ENCODE measurements at regions not wholly inside any gene's neighbourhood (a gene's known extent, or its start where the extent isn't known, plus 50 kb on each side); places are given as distances from the start of the nearest gene placed in this dataset.
"Not testable (repeated sequence)": the region's sequence is repeated elsewhere in the genome, so short reads cannot be mapped to it uniquely, and the experiment has no call there.

- DNase-seq (ENCODE audit: low read depth in 1 of 2, low spot score in 1 of 2) = no peak
- H3K4me3 ChIP-seq = no peak overlapping the region
- H3K36me3 ChIP-seq = no peaks in the 10 kb centered on the region
- peaks cover 3% of the 10 kb centered on the region for H3K4me1 ChIP-seq (ENCODE audit: low read depth)
- H3K9me3 ChIP-seq (ENCODE audit: low read depth) = no peaks in the 10 kb centered on the region
- H3K27me3 ChIP-seq = no peaks in the 10 kb centered on the region
- no peak overlapping the region for H3K27ac ChIP-seq
- TF ChIP-seq, protein P1, sequence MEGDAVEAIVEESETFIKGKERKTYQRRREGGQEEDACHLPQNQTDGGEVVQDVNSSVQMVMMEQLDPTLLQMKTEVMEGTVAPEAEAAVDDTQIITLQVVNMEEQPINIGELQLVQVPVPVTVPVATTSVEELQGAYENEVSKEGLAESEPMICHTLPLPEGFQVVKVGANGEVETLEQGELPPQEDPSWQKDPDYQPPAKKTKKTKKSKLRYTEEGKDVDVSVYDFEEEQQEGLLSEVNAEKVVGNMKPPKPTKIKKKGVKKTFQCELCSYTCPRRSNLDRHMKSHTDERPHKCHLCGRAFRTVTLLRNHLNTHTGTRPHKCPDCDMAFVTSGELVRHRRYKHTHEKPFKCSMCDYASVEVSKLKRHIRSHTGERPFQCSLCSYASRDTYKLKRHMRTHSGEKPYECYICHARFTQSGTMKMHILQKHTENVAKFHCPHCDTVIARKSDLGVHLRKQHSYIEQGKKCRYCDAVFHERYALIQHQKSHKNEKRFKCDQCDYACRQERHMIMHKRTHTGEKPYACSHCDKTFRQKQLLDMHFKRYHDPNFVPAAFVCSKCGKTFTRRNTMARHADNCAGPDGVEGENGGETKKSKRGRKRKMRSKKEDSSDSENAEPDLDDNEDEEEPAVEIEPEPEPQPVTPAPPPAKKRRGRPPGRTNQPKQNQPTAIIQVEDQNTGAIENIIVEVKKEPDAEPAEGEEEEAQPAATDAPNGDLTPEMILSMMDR (IDR thresholded peaks at IDR 0.05; ENCODE audit: low read depth, low read length) = no peak
These were observed 94.7 kb upstream of the PHF24 start for GRCh38 chr9:34863426-34863825.

DNA sequence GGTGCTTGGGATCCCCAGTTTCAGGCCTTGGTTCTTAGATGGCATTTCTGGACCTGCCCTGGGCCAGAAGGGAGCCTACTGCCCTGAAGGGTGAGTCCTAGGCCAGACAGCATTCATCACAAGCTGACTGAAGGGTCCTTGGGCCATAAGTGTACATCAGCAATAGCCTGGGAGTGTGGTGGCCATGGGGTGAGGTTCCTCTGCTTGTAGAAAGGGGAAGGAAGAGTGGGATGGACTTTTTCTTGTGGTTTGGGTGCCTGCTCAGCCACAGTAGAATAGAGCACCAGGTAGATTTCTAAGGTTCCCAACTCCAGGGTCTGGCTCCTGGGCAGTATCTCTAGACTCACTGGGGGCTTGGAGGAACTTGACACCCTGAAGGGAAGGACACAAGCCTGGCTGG lies 95.2 kb upstream of the PHF24 start:
- Histone ChIP-seq H3K27ac (no peak overlapping the region), H3K4me3 (no peak overlapping the region), H3K36me3 (no peaks in the 10 kb centered on the region), H3K27me3 (no peaks in the 10 kb centered on the region), H3K9me3 (ENCODE audit: low read depth) (no peaks in the 10 kb centered on the region), H3K4me1 (ENCODE audit: low read depth) (peaks cover 3% of the 10 kb centered on the region)
- TF ChIP-seq, protein P1 (IDR thresholded peaks at IDR 0.05; ENCODE audit: low read depth, low read length) = no peak
- DNase-seq (ENCODE audit: low read depth in 1 of 2, low spot score in 1 of 2) = no peak

DNA sequence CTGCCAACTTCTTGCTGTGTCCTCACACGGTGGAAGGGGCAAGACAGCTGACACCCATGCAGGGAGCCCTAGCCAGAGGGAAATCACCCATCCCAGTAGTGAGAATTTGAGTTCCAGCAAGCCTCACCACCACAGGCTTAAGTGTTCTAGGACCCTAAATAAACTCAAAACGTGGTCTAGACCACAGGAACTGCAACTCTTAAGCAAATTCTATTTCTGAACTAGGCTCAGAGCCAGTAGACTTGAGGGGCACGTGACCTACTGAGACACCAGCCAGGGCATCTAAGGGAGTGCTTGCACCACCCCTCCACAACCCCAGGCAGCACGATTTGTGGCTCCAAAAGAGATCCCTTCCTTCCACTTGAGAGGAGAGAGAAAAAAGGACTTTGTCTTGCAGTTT lies 96.0 kb upstream of the PHF24 start:
- H3K27me3 ChIP-seq = no peaks in the 10 kb centered on the region
- DNase-seq (ENCODE audit: low read depth in 1 of 2, low spot score in 1 of 2) = no peak
- H3K27ac ChIP-seq = no peak overlapping the region
- no peaks in the 10 kb centered on the region for H3K36me3 ChIP-seq
- H3K4me1 ChIP-seq (ENCODE audit: low read depth) = peaks cover 3% of the 10 kb centered on the region
- TF ChIP-seq, protein P1 (IDR thresholded peaks at IDR 0.05; ENCODE audit: low read depth, low read length) = no peak
- H3K4me3 ChIP-seq = no peak overlapping the region
- no peaks in the 10 kb centered on the region for H3K9me3 ChIP-seq (ENCODE audit: low read depth)

- not testable (repeated sequence) for H3K36me3 ChIP-seq; H3K27ac ChIP-seq; DNase-seq (ENCODE audit: low read depth in 1 of 2, low spot score in 1 of 2); H3K27me3 ChIP-seq; H3K4me3 ChIP-seq; H3K4me1 ChIP-seq (ENCODE audit: low read depth); H3K9me3 ChIP-seq (ENCODE audit: low read depth)
These were observed 103.1 kb upstream of the PHF24 start for GRCh38 chr9:34855016-34855415.

GRCh38 chr9:34830068-34830467 lies 120.1 kb upstream of the CCL21 start:
- no peaks in the 10 kb centered on the region for H3K36me3 ChIP-seq
- H3K27me3 ChIP-seq = peaks cover 9% of the 10 kb centered on the region
- H3K27ac ChIP-seq = no peak overlapping the region
- no peaks in the 10 kb centered on the region for H3K4me1 ChIP-seq (ENCODE audit: low read depth)
- TF ChIP-seq, protein P1 (IDR thresholded peaks at IDR 0.05; ENCODE audit: low read depth, low read length) = no peak
- no peaks in the 10 kb centered on the region for H3K9me3 ChIP-seq (ENCODE audit: low read depth)
- DNase-seq (ENCODE audit: low read depth in 1 of 2, low spot score in 1 of 2) = peak in 1 of 2 donors; percentile 12
- no peak overlapping the region for H3K4me3 ChIP-seq

DNA sequence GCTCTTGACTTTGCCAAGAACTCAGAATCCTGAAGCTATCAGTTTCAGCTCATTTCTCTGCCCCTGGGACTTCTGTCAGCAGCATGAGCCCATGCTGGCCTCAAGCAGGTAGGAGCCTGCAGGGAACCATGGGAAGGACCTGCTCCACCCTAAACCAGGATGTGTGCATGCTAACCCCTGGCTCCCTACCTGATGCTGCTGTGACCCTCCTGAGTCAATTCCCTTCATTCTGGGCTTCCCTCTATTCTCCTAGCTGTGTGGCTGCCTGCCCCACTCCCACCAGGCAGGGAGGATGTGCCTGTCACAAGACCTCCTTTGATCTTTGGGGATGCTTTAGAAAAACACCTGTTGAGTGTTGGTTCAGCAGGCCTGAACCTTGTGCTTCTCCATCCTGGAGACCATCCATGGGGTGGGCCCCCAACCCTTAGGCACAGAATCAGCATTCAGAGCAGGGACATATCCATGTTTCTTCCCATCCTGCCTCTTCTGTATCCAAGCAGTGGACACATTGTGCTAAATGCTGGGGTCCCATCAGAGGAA lies 117.1 kb upstream of the CCL21 start:
- TF ChIP-seq, protein P1 (IDR thresholded peaks at IDR 0.05; ENCODE audit: low read depth, low read length) = no peak
- peaks cover 9% of the 10 kb centered on the region for H3K27me3 ChIP-seq
- no peak for DNase-seq (ENCODE audit: low read depth in 1 of 2, low spot score in 1 of 2)
- H3K27ac ChIP-seq = no peak overlapping the region
- H3K4me3 ChIP-seq = no peak overlapping the region
- no peaks in the 10 kb centered on the region for H3K4me1 ChIP-seq (ENCODE audit: low read depth)
- no peaks in the 10 kb centered on the region for H3K36me3 ChIP-seq
- no peaks in the 10 kb centered on the region for H3K9me3 ChIP-seq (ENCODE audit: low read depth)

All from cardiac muscle cell (in vitro differentiated cells and primary cell).